ENCODE measurements at regions not wholly inside any gene's neighbourhood (a gene's known extent, or its start where the extent isn't known, plus 50 kb on each side); places are given as distances from the start of the nearest gene placed in this dataset.

GRCh38 chr6:164547076-164547475 lies 762.3 kb downstream of the C6orf118 start:
- no peak for DNase-seq

GRCh38 chr6:164546263-164546662 lies 763.1 kb downstream of the C6orf118 start:
- DNase-seq = no peak

- DNase-seq = no peak
Measured at GRCh38 chr6:164534070-164534766, 775.2 kb downstream of the C6orf118 start.

- no peak for DNase-seq
Measured at GRCh38 chr6:164533045-164533362, 776.4 kb downstream of the C6orf118 start.

- DNase-seq = no peak
Measured at GRCh38 chr6:164532198-164533044, 777.0 kb downstream of the C6orf118 start.

GRCh38 chr6:164531736-164532135 lies 777.7 kb downstream of the C6orf118 start:
- no peak for DNase-seq

- no peak for DNase-seq
Measured at GRCh38 chr6:164528539-164528938, 780.9 kb downstream of the C6orf118 start.

GRCh38 chr6:164523087-164523654 lies 786.2 kb downstream of the C6orf118 start:
- no peak for DNase-seq

- DNase-seq = no peak
Measured at GRCh38 chr6:164520916-164521315, 788.5 kb downstream of the C6orf118 start.

GRCh38 chr6:164507206-164507940 lies 802.0 kb downstream of the C6orf118 start:
- DNase-seq = no peak

GRCh38 chr6:164505425-164505824 lies 804.0 kb downstream of the C6orf118 start:
- no peak for DNase-seq

- DNase-seq = no peak
Measured at GRCh38 chr6:164502833-164503232, 806.6 kb downstream of the C6orf118 start.

- DNase-seq = no peak
Measured at GRCh38 chr6:164495882-164496495, 813.4 kb downstream of the C6orf118 start.

- no peak for DNase-seq
Measured at GRCh38 chr6:164478426-164478825, 831.0 kb downstream of the C6orf118 start.

GRCh38 chr6:164477790-164478189 lies 831.6 kb downstream of the C6orf118 start:
- DNase-seq = no peak

GRCh38 chr6:164477101-164477500 lies 832.3 kb downstream of the C6orf118 start:
- DNase-seq = no peak

GRCh38 chr6:164469276-164469949 lies 840.0 kb downstream of the C6orf118 start:
- no peak for DNase-seq

- no peak for DNase-seq
Measured at GRCh38 chr6:164455835-164456234, 853.6 kb downstream of the C6orf118 start.

GRCh38 chr6:164453835-164454234 lies 855.6 kb downstream of the C6orf118 start:
- DNase-seq = no peak

- no peak for DNase-seq
Measured at GRCh38 chr6:164442572-164442971, 866.8 kb downstream of the C6orf118 start.

- no peak for DNase-seq
Measured at GRCh38 chr6:164439331-164439730, 870.1 kb downstream of the C6orf118 start.

- DNase-seq = no peak
Measured at GRCh38 chr6:164436976-164437375, 872.4 kb downstream of the C6orf118 start.

All from central memory CD4-positive, alpha-beta T cell (primary cell).